Right kidney (tissue), 1 donor: ENCODE measurements at regions not wholly inside any gene's neighbourhood (a gene's known extent, or its start where the extent isn't known, plus 50 kb on each side); places are given as distances from the start of the nearest gene placed in this dataset.

ENCODE experiments used
- DNase-seq: peaks from one replicate; pipeline ENCODE4 v3.0.0-alpha.2; 2016

DNA sequence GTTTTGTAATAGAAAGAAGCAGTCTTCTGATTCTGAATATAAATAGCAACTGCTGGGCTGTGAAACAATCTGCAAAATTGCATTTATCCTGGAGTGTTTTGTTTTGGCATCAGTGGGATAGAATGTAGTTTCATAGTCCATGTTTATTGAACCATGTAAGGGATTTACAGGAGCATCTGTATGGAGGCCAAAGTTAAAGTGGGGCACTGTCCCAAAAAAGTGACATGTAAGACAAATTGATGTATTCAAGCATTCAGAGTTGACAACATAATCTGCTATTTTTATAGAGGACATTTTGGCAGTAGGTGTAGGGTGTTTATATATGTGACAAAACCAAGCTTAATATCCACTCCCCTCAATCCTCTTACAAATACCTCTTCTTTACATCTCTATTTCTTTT lies 200.5 kb upstream of the ANK2 start:
- DNase-seq, result no peak

- DNase-seq, result no peak
Observed at GRCh38 chr4:112852601-112853000, 196.9 kb upstream of the ANK2 start.

GRCh38 chr4:112853662-112854256 lies 195.7 kb upstream of the ANK2 start:
- no peak for DNase-seq

- DNase-seq, result no peak
Observed at GRCh38 chr4:112854420-112854819, 195.0 kb upstream of the ANK2 start.

- no peak for DNase-seq
Observed at GRCh38 chr4:112855058-112855457, 194.4 kb upstream of the ANK2 start.

DNA sequence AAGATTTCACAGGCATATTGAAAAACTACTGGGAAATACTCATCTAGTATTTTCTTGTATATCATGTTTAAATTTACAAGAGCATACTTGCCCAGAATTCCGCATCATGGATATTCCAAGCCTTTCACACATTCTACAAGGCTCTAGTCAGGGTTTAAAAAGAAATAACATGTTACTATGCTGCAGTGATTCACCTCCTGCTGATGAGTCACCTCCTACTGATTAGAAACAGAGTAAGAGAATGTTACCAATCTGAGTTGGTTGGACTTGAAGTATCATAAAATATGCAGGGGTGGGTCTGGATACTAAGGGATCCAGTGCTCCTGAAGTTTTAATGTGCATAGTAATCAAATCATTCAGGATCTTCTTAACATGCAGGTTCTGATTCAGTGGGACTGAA lies 192.0 kb upstream of the ANK2 start:
- no peak for DNase-seq

GRCh38 chr4:112858751-112859150 lies 190.7 kb upstream of the ANK2 start:
- no peak for DNase-seq

GRCh38 chr4:112859456-112860184 lies 189.8 kb upstream of the ANK2 start:
- DNase-seq, result no peak

GRCh38 chr4:112860830-112861690 lies 188.4 kb upstream of the ANK2 start:
- no peak for DNase-seq

DNA sequence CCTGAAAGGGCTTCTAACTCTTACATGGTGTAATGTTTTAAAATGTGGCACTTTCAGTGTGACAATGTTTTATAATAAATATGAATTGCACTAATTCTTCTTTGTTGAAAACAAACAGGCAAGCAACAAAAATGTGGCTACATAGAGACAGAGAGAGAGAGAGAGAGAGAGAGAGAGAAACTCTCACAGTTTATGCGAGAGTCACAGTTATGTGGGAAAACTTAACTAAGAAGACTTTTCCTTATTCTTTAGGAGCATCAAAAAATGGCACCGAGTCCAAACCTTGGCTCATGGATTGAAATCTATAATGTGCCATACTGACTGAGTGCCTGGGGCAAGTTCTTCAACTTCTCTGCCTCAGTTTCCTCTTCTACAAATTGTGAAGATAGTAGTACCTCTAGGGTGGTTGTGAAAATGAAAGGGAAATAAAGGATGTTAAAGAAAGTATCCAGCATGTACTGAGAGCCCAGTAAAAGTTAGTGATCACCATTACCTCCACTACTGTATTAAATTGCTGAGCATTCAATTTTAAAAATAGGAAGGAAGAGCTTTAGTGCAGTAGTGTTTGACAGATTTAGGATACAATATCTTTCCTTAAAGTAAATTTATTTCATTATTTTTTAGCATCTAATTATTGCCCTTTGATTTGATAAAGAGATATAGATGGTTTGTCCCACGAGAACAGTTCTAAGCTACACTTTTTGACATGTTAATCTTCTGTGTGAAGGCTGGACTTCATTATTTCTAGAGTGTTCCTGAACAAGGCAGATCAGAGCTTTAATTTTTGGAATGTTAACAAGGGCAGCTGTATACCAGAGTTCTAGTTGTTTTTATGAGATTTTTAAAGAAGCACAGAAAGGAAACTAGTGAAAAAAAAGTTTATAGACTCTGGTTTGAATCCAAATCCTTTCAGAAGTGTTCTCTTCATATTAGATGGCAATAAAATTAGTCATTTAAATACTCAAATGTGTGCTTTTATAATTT lies 187.5 kb upstream of the ANK2 start:
- no peak for DNase-seq

DNA sequence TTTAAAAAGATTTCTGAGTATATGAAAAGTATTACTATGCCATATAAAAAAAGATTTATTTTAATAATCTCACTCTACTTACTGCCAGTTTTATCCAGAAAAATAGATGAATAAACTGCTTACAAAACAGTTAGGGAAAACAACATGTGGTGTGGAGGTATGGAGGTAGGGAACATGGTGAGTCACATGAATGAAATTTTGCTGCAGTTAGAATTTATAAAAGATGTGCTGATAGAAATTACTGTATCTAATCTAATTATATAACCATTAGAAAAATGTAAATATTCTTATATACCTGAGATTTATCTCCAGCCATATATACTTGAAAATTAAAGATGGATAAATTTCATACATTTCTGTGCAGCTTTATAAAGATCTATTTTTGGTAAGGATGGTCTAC lies 184.0 kb upstream of the ANK2 start:
- DNase-seq, result no peak

DNA sequence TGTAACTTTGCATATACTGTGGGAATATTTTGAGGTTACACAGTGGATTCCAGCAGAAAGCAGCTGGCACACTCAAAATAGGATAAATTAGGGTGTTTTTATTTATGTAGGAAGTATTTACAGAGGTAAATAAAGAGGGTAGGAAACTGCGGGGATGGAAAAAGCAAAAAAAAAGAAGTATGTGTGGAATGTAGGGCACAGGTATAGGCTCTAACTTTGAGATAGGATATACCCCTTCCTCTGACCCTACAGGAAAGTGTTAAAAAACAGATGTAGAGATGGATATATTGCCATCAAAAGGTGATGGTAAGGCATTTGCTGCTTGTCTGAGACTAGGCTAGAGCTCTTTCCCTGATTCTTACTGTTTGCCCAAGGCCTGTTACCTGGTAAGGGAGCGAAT lies 173.1 kb upstream of the ANK2 start:
- no peak for DNase-seq

DNA sequence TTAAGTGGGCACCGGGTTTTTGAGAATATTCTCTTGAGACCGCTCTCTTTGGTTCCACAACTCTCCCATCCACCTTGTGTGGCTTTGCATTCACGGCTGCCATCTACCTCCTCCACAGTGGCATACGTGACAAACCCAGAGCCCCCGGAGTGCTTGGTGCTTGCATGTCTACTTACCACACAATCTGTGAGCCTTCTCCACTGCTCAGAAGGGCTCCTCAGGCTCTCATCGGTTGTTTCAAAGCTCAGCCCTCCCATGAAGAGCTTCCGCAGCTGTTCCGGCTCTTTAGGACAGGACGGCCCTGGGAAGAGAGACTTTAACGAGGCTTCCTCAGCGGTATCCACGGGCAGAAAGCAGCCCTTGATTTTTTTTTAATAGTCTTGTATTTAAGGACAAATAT lies 167.6 kb upstream of the ANK2 start:
- peak; percentile 6 for DNase-seq

GRCh38 chr4:112882286-112882685 lies 167.2 kb upstream of the ANK2 start:
- no peak for DNase-seq

DNA sequence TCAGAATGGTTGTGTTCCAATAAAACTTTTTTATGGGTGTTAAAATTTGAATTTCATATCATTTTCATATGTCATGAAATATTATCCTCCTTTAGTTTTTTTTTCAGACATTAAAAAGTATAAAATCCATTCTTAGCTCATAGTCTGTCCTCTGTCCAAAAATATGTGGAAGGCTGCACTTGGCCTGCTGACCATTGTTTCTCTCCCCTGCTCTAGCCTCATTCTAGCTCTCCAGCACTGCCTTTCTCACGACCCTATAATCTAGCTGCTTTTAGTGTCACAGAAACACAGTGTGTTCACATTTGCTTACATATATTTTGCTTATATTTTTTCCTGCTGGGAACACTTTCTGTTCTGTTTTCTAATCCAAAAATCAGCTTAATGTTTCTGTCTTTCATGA lies 165.0 kb upstream of the ANK2 start:
- DNase-seq, result no peak

GRCh38 chr4:112885897-112886296 lies 163.6 kb upstream of the ANK2 start:
- DNase-seq, result no peak

- no peak for DNase-seq
Observed at GRCh38 chr4:112888622-112889021, 160.8 kb upstream of the ANK2 start.

GRCh38 chr4:112889199-112889598 lies 160.3 kb upstream of the ANK2 start:
- DNase-seq, result no peak

GRCh38 chr4:112889619-112890527 lies 159.6 kb upstream of the ANK2 start:
- DNase-seq, result peak; percentile 37

DNA sequence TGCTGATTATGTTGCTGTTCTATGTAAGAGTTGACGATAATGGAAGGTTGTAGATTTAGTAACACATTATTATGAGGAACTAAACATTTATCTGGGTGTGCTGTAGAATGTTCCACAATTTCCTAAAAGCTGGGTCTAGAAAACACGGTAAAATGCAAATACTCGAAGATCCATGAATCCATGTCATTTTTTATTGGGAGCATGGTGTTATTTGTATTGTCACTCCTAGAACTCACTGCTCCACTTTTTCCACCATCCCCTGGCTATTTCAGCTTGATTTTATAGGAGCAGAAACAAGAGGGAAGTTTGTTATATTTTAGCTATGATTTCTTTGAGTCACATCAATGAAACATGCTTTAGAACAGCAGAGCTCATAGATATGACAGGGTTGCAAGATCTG lies 155.0 kb upstream of the ANK2 start:
- no peak for DNase-seq

GRCh38 chr4:112894951-112895350 lies 154.5 kb upstream of the ANK2 start:
- no peak for DNase-seq
